ENCODE measurements at regions not wholly inside any gene's neighbourhood (a gene's known extent, or its start where the extent isn't known, plus 50 kb on each side); places are given as distances from the start of the nearest gene placed in this dataset.

DNA sequence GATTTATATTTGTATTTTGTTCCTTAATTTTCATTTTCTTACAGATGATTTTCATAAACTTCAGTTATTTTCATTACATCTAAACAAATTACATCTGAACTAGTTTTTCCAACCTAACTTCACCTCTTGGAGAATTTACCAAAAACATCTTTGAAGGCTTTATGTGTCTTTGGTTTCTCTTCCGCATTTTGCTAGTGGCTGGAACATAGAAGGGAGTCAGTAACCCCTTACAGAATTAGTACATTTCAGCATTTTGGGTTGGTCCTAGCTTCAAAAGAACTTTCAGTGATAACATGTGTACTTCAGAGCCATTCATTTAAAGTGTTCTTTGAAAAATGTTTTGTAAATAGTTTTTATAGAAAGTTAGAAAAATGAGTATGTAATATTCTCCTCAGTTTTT lies 169.8 kb upstream of the MTPN start:
- Mint-ChIP-seq H3K9me3 (no peaks in the 10 kb centered on the region), H3K27ac (no peak overlapping the region), H3K27me3 (ENCODE audit: low read depth in 2 of 2) (peaks cover 0 to 2% of the 10 kb centered on the region in 2 donors), H3K36me3 (peaks cover 8% of the 10 kb centered on the region), H3K4me1 (no peaks in the 10 kb centered on the region), H3K4me3 (no peak overlapping the region)
- TF ChIP-seq, protein P1, sequence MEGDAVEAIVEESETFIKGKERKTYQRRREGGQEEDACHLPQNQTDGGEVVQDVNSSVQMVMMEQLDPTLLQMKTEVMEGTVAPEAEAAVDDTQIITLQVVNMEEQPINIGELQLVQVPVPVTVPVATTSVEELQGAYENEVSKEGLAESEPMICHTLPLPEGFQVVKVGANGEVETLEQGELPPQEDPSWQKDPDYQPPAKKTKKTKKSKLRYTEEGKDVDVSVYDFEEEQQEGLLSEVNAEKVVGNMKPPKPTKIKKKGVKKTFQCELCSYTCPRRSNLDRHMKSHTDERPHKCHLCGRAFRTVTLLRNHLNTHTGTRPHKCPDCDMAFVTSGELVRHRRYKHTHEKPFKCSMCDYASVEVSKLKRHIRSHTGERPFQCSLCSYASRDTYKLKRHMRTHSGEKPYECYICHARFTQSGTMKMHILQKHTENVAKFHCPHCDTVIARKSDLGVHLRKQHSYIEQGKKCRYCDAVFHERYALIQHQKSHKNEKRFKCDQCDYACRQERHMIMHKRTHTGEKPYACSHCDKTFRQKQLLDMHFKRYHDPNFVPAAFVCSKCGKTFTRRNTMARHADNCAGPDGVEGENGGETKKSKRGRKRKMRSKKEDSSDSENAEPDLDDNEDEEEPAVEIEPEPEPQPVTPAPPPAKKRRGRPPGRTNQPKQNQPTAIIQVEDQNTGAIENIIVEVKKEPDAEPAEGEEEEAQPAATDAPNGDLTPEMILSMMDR (IDR thresholded peaks at IDR 0.05): no peak
- Histone ChIP-seq H3K9me3 (ENCODE audit: control insufficient read depth, insufficient read depth, low read length) (no peaks in the 10 kb centered on the region), H3K4me1 (ENCODE audit: control insufficient read depth, insufficient read depth, low read length) (no peaks in the 10 kb centered on the region), H3K27ac (ENCODE audit: low read length) (no peak overlapping the region), H3K27me3 (ENCODE audit: control insufficient read depth, insufficient read depth, low read length) (no peaks in the 10 kb centered on the region), H3K36me3 (ENCODE audit: control insufficient read depth, insufficient read depth, low read length) (no peaks in the 10 kb centered on the region), H3K4me3 (ENCODE audit: low read length) (no peak overlapping the region)
- intact Hi-C loops (cut with micrococcal nuclease): no loop called here
- DNase-seq: no peak
- ATAC-seq: no peak
- WGBS (ENCODE audit: insufficient coverage): 100% methylated on average over 1 of the region's 1 CpG

DNA sequence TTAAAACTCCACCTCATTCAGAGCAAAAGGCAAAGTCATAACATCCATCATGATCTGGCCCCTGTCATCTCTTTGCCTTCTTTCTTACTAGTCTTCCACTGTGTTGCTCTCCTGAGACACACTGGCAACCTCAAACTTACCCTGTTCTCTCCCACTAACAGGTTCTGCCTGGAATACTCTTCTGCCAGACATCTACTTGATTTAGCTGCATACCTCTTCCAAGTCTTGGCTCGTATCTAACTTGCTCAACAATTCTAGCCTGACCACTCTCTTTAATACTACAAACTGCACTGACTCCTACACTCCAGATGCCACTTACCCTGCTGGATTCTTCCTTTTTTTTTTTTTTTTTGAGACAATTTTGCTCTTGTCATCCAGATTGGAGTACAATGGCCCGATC lies 167.0 kb upstream of the MTPN start:
- Mint-ChIP-seq H3K27me3 (ENCODE audit: low read depth in 2 of 2) (no peaks in the 10 kb centered on the region), H3K4me3 (no peak overlapping the region), H3K27ac (no peak overlapping the region), H3K36me3 (peaks cover 4% of the 10 kb centered on the region), H3K4me1 (no peaks in the 10 kb centered on the region), H3K9me3 (no peaks in the 10 kb centered on the region)
- TF ChIP-seq, protein P1 (IDR thresholded peaks at IDR 0.05): no peak
- no peaks in the 10 kb centered on the region for H3K9me3 ChIP-seq (ENCODE audit: control insufficient read depth, insufficient read depth, low read length)
- 98% methylated on average over 2 of the region's 2 CpGs for WGBS (ENCODE audit: insufficient coverage)
- no peaks in the 10 kb centered on the region for H3K4me1 ChIP-seq (ENCODE audit: control insufficient read depth, insufficient read depth, low read length)
- H3K27ac ChIP-seq (ENCODE audit: low read length): no peak overlapping the region
- no peaks in the 10 kb centered on the region for H3K36me3 ChIP-seq (ENCODE audit: control insufficient read depth, insufficient read depth, low read length)
- H3K27me3 ChIP-seq (ENCODE audit: control insufficient read depth, insufficient read depth, low read length): no peaks in the 10 kb centered on the region
- no peak overlapping the region for H3K4me3 ChIP-seq (ENCODE audit: low read length)
- DNase-seq: no peak
- intact Hi-C loops (cut with micrococcal nuclease): no loop called here
- ATAC-seq: no peak

DNA sequence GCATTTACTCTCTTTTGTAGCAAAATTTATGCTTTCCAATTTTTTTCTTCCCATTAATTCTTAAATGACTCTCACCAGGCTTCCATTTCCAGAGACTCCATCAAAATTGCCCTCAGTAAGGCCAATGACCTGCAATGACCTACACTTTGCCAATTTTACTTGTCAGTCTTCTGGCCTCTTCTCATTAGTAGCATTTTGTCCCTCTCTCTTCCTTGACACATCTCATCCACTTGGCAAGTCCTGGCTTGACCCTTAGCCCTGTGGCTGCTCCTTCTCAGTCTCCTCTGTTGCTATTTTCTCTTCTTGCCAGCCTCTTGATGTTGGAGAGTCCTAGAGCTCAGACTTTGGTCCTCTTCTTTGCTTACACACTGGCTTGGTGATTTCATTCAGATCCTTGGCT lies 166.1 kb upstream of the MTPN start:
- Mint-ChIP-seq H3K36me3 (no peaks in the 10 kb centered on the region), H3K27ac (no peak overlapping the region), H3K9me3 (no peaks in the 10 kb centered on the region), H3K4me3 (no peak overlapping the region), H3K27me3 (ENCODE audit: low read depth in 2 of 2) (no peaks in the 10 kb centered on the region), H3K4me1 (no peaks in the 10 kb centered on the region)
- Histone ChIP-seq H3K4me3 (ENCODE audit: low read length) (no peak overlapping the region), H3K36me3 (ENCODE audit: control insufficient read depth, insufficient read depth, low read length) (no peaks in the 10 kb centered on the region), H3K27me3 (ENCODE audit: control insufficient read depth, insufficient read depth, low read length) (no peaks in the 10 kb centered on the region), H3K9me3 (ENCODE audit: control insufficient read depth, insufficient read depth, low read length) (no peaks in the 10 kb centered on the region), H3K4me1 (ENCODE audit: control insufficient read depth, insufficient read depth, low read length) (no peaks in the 10 kb centered on the region), H3K27ac (ENCODE audit: low read length) (no peak overlapping the region)
- intact Hi-C loops (cut with micrococcal nuclease): no loop called here
- ATAC-seq (no peak), DNase-seq (no peak)
- TF ChIP-seq, protein P1 (IDR thresholded peaks at IDR 0.05): no peak

- no peaks in the 10 kb centered on the region for H3K36me3 ChIP-seq (ENCODE audit: control insufficient read depth, insufficient read depth, low read length)
- H3K27ac ChIP-seq (ENCODE audit: low read length): no peak overlapping the region
- intact Hi-C loops (cut with micrococcal nuclease): no loop called here
- H3K9me3 Mint-ChIP-seq: no peaks in the 10 kb centered on the region
- no peak overlapping the region for H3K4me3 ChIP-seq (ENCODE audit: low read length)
- TF ChIP-seq, protein P1 (IDR thresholded peaks at IDR 0.05): no peak
- ATAC-seq (no peak), DNase-seq (no peak)
- no peak overlapping the region for H3K4me3 Mint-ChIP-seq
- H3K4me1 Mint-ChIP-seq: no peaks in the 10 kb centered on the region
- no peaks in the 10 kb centered on the region for H3K27me3 ChIP-seq (ENCODE audit: control insufficient read depth, insufficient read depth, low read length)
- no peaks in the 10 kb centered on the region for H3K9me3 ChIP-seq (ENCODE audit: control insufficient read depth, insufficient read depth, low read length)
- H3K4me1 ChIP-seq (ENCODE audit: control insufficient read depth, insufficient read depth, low read length): no peaks in the 10 kb centered on the region
- no peak overlapping the region for H3K27ac Mint-ChIP-seq
- H3K36me3 Mint-ChIP-seq: no peaks in the 10 kb centered on the region
- H3K27me3 Mint-ChIP-seq (ENCODE audit: low read depth in 2 of 2): no peaks in the 10 kb centered on the region
- 88% methylated on average over 2 of the region's 2 CpGs for WGBS (ENCODE audit: insufficient coverage)
Observed at GRCh38 chr7:136142583-136142982, 165.4 kb upstream of the MTPN start.

Measured in natural killer cell (primary cell).